ENCODE measurements at regions not wholly inside any gene's neighbourhood (a gene's known extent, or its start where the extent isn't known, plus 50 kb on each side); places are given as distances from the start of the nearest gene placed in this dataset.

DNA sequence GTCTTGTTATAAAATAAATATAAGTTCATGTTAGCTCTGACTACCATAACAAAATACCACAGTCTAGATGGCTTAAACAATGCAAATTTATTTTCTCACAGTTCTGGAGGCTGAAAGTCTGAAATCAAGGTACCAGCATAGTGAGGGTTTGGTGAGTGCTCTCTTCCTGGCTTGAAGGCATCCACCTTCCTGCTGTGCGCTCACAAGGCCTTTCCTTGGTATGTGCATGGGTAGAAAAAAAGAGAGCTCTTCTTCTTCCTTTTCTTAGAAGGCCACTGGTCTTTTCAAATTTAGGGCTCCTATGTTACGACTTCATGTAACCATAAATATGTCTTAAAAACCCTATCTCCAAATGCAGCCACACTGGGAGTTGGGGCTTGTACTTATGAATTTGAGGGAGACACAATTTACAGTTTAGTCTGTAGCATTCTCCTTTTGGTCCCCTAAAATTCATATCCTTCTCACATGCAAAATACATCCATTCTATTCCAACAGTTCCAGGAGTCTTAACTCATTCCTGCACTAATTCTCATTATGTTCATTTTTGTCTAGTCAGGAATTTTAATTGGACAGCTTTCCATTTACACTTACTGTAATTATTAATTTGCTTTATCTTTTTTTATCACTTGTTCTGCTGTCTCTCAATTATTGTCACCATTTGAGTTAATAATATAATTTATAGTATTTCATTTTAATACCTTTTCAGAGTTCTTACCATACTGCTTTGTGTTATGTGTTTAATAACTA, 381.9 kb upstream of the EPHA7 start:
- H3K27ac ChIP-seq: no peak overlapping the region
- no peaks in the 10 kb centered on the region for H3K9me3 ChIP-seq
- WGBS, 3 donors: 84 to 91% (median 84%) methylated on average over 2 of the region's 2 CpGs
- H3K4me1 ChIP-seq: no peaks in the 10 kb centered on the region
- no peaks in the 10 kb centered on the region for H3K36me3 ChIP-seq (ENCODE audit: insufficient read depth in 1 of 2, low read depth in 1 of 2)
- no peak overlapping the region for H3K4me3 ChIP-seq
- ATAC-seq: no peak
- intact Hi-C loops (cut with DNase I): no loop called here
- H3K27me3 ChIP-seq (ENCODE audit: insufficient read depth in 3 of 3, low read length in 2 of 3): no peaks in the 10 kb centered on the region
- DNase-seq: no peak
- TF ChIP-seq, protein P1, sequence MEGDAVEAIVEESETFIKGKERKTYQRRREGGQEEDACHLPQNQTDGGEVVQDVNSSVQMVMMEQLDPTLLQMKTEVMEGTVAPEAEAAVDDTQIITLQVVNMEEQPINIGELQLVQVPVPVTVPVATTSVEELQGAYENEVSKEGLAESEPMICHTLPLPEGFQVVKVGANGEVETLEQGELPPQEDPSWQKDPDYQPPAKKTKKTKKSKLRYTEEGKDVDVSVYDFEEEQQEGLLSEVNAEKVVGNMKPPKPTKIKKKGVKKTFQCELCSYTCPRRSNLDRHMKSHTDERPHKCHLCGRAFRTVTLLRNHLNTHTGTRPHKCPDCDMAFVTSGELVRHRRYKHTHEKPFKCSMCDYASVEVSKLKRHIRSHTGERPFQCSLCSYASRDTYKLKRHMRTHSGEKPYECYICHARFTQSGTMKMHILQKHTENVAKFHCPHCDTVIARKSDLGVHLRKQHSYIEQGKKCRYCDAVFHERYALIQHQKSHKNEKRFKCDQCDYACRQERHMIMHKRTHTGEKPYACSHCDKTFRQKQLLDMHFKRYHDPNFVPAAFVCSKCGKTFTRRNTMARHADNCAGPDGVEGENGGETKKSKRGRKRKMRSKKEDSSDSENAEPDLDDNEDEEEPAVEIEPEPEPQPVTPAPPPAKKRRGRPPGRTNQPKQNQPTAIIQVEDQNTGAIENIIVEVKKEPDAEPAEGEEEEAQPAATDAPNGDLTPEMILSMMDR (IDR thresholded peaks at IDR 0.05): no peak

GRCh38 chr6:93799226-93799625, 379.9 kb upstream of the EPHA7 start:
- 42 to 56% (median 52%) methylated on average over 3 of the region's 3 CpGs for whole genome bisulfite sequencing, 3 donors
- intact Hi-C loops (cut with DNase I): no loop called here
- ATAC-seq: no peak

GRCh38 chr6:93794166-93794565, 374.8 kb upstream of the EPHA7 start:
- no peak overlapping the region for H3K27ac ChIP-seq
- no peaks in the 10 kb centered on the region for H3K9me3 ChIP-seq
- TF ChIP-seq, protein P1 (IDR thresholded peaks at IDR 0.05): no peak
- no peaks in the 10 kb centered on the region for H3K4me1 ChIP-seq
- H3K4me3 ChIP-seq: no peak overlapping the region
- no peaks in the 10 kb centered on the region for H3K27me3 ChIP-seq (ENCODE audit: insufficient read depth in 3 of 3, low read length in 2 of 3)
- intact Hi-C loops (cut with DNase I): no loop called here
- ATAC-seq: no peak
- no peak for DNase-seq
- no peaks in the 10 kb centered on the region for H3K36me3 ChIP-seq (ENCODE audit: insufficient read depth in 1 of 2, low read depth in 1 of 2)

More at GRCh38 chr6:93799226-93799625, 379.9 kb upstream of the EPHA7 start:
- no peaks in the 10 kb centered on the region for H3K27me3 ChIP-seq (ENCODE audit: insufficient read depth in 3 of 3, low read length in 2 of 3)
- no peaks in the 10 kb centered on the region for H3K9me3 ChIP-seq
- no peaks in the 10 kb centered on the region for H3K4me1 ChIP-seq
- no peak overlapping the region for H3K27ac ChIP-seq
- H3K36me3 ChIP-seq (ENCODE audit: insufficient read depth in 1 of 2, low read depth in 1 of 2): no peaks in the 10 kb centered on the region
- DNase-seq: no peak
- H3K4me3 ChIP-seq: no peak overlapping the region
- TF ChIP-seq, protein P1 (IDR thresholded peaks at IDR 0.05): no peak

DNA sequence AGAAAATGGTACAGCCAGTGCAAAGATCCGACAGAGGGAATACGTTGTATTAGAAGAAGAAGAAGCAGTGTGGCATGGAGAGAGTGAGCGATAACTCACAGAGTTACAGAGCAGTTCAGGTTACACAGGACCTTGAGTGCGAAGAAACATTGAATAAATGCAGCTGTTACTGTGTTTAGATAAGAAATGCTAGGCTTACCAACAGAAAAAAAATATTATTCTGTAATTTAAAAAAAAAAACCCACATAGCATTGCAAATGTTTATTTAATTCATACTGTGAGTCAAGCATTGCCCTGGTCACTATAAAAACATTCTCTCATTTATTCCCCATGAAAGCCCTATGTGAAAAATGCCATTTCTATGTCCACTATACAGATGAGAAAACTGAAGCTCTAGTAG, 373.4 kb upstream of the EPHA7 start:
- H3K36me3 ChIP-seq (ENCODE audit: insufficient read depth in 1 of 2, low read depth in 1 of 2): no peaks in the 10 kb centered on the region
- ATAC-seq (no peak), DNase-seq (no peak)
- H3K9me3 ChIP-seq: no peaks in the 10 kb centered on the region
- no peak overlapping the region for H3K4me3 ChIP-seq
- 45 to 57% (median 47%) methylated on average over 4 of the region's 4 CpGs for WGBS, 3 donors
- no peak overlapping the region for H3K27ac ChIP-seq
- H3K27me3 ChIP-seq (ENCODE audit: insufficient read depth in 3 of 3, low read length in 2 of 3): no peaks in the 10 kb centered on the region
- intact Hi-C loops (cut with DNase I): no loop called here
- no peaks in the 10 kb centered on the region for H3K4me1 ChIP-seq
- TF ChIP-seq, protein P1 (IDR thresholded peaks at IDR 0.05): no peak

GRCh38 chr6:93790981-93791380, 371.6 kb upstream of the EPHA7 start:
- DNase-seq (no peak), ATAC-seq (no peak)
- no peak overlapping the region for H3K4me3 ChIP-seq
- no peaks in the 10 kb centered on the region for H3K27me3 ChIP-seq (ENCODE audit: insufficient read depth in 3 of 3, low read length in 2 of 3)
- no peaks in the 10 kb centered on the region for H3K36me3 ChIP-seq (ENCODE audit: insufficient read depth in 1 of 2, low read depth in 1 of 2)
- intact Hi-C loops (cut with DNase I): no loop called here
- H3K27ac ChIP-seq: no peak overlapping the region
- 65 to 81% (median 76%) methylated on average over 1 of the region's 1 CpG for WGBS, 3 donors
- H3K4me1 ChIP-seq: no peaks in the 10 kb centered on the region
- TF ChIP-seq, protein P1 (IDR thresholded peaks at IDR 0.05): no peak
- no peaks in the 10 kb centered on the region for H3K9me3 ChIP-seq

Measured in psoas muscle (tissue), 7 donors.